C4-2B (cell line): ENCODE measurements at regions not wholly inside any gene's neighbourhood (a gene's known extent, or its start where the extent isn't known, plus 50 kb on each side); places are given as distances from the start of the nearest gene placed in this dataset.

Experiments
- ZFX ChIP-seq: fragments of 450-650 bp; IDR thresholded peaks from 2 replicates; pipeline ENCODE4 v1.6.1; 2017
- TF ChIP-seq, protein P1 (sequence below): fragments of 450-650 bp; conservative IDR thresholded peaks from 2 replicates; pipeline ENCODE4 v1.5.1; 2017; ENCODE audit warnings: mild to moderate bottlenecking

DNA sequence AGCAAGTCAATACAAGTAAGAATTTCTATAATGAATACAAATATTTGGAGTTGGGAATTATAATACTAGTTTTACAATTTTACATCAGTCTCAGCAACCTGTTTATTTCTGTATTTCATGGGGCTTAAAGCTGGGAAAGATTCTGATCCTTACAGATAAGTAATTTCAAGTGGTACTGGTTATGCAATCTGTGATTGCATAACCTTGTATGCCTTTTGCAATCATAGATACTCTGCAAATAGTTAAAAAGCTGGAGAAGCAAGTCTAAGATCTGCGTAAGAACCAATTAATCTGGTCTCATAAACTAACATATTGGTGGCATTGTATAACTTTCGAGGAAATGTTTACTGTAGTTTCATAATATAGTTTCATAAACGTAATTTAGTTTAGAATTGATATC, 198.3 kb upstream of the PGR start:
- TF ChIP-seq, protein P1, sequence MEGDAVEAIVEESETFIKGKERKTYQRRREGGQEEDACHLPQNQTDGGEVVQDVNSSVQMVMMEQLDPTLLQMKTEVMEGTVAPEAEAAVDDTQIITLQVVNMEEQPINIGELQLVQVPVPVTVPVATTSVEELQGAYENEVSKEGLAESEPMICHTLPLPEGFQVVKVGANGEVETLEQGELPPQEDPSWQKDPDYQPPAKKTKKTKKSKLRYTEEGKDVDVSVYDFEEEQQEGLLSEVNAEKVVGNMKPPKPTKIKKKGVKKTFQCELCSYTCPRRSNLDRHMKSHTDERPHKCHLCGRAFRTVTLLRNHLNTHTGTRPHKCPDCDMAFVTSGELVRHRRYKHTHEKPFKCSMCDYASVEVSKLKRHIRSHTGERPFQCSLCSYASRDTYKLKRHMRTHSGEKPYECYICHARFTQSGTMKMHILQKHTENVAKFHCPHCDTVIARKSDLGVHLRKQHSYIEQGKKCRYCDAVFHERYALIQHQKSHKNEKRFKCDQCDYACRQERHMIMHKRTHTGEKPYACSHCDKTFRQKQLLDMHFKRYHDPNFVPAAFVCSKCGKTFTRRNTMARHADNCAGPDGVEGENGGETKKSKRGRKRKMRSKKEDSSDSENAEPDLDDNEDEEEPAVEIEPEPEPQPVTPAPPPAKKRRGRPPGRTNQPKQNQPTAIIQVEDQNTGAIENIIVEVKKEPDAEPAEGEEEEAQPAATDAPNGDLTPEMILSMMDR, result no peak
- no peak for TF ChIP-seq ZFX
